Mesendoderm (in vitro differentiated cells): ENCODE measurements at regions not wholly inside any gene's neighbourhood (a gene's known extent, or its start where the extent isn't known, plus 50 kb on each side); places are given as distances from the start of the nearest gene placed in this dataset.
"Not testable (repeated sequence)": the region's sequence is repeated elsewhere in the genome, so short reads cannot be mapped to it uniquely, and the experiment has no call there.

Experiments used
- DNase-seq: peaks from one replicate; pipeline ENCODE4 v3.0.0; 2013
- H2AK5ac ChIP-seq: 2 replicates; pipeline ENCODE4 v1.6.1; 2013; ENCODE audit warnings: low read length, inconsistent platforms
- H2BK120ac ChIP-seq: 2 replicates; pipeline ENCODE4 v1.6.1; 2013; ENCODE audit warnings: low read depth, mild to moderate bottlenecking, low read length, moderate library complexity, mixed read lengths
- H2BK15ac ChIP-seq: replicated peaks from 2 replicates; pipeline ENCODE4 v1.6.1; 2013; ENCODE audit warnings: low read depth, mild to moderate bottlenecking, moderate library complexity
- H2BK5ac ChIP-seq: 2 replicates; pipeline ENCODE4 v1.6.1; 2013; ENCODE audit warnings: low read length, inconsistent platforms
- H3K18ac ChIP-seq: 2 replicates; pipeline ENCODE4 v1.6.1; 2013; ENCODE audit warnings: mild to moderate bottlenecking, low read length, mixed read lengths
- H3K23ac ChIP-seq: one replicate; pipeline ENCODE4 v1.6.1; 2013; ENCODE audit warnings: low read length
- H3K27ac ChIP-seq: 2 replicates; pipeline ENCODE4 v1.5.1; 2013; ENCODE audit warnings: low read depth, mild to moderate bottlenecking, inconsistent platforms, low read length, moderate library complexity
- H3K27me3 ChIP-seq: 2 replicates; pipeline ENCODE4 v1.6.1; 2013; ENCODE audit warnings: low read length, control low read depth, mild to moderate bottlenecking, inconsistent platforms; ENCODE audit not compliant: insufficient read depth, poor library complexity
- H3K36me3 ChIP-seq: 2 replicates; pipeline ENCODE4 v1.6.1; 2013; ENCODE audit warnings: low read length, inconsistent platforms; ENCODE audit not compliant: control insufficient read depth, insufficient read depth
- H3K4ac ChIP-seq: one replicate; pipeline ENCODE4 v1.6.1; 2013; ENCODE audit warnings: low read depth, mild to moderate bottlenecking, low read length, moderate library complexity
- H3K4me1 ChIP-seq: 2 replicates; pipeline ENCODE4 v1.6.1; 2013; ENCODE audit warnings: low read depth, low read length, inconsistent platforms; ENCODE audit not compliant: control insufficient read depth
- H3K4me2 ChIP-seq: 2 replicates; pipeline ENCODE4 v1.6.1; 2013; ENCODE audit warnings: low read length
- H3K4me3 ChIP-seq: 2 replicates; pipeline ENCODE4 v1.5.1; 2013; ENCODE audit warnings: mild to moderate bottlenecking, low read length
- H3K56ac ChIP-seq: one replicate; pipeline ENCODE4 v1.6.1; 2013; ENCODE audit warnings: low read length
- H3K79me1 ChIP-seq: 2 replicates; pipeline ENCODE4 v1.6.1; 2013; ENCODE audit warnings: low read length, inconsistent platforms
- H3K79me2 ChIP-seq: 2 replicates; pipeline ENCODE4 v1.6.1; 2013; ENCODE audit warnings: mild to moderate bottlenecking, low read length; ENCODE audit not compliant: control insufficient read depth, insufficient read depth
- H3K9ac ChIP-seq: 2 replicates; pipeline ENCODE4 v1.6.1; 2013; ENCODE audit warnings: low read length, inconsistent platforms
- H4K5ac ChIP-seq: one replicate; pipeline ENCODE4 v1.6.1; 2013; ENCODE audit warnings: low read length
- H4K8ac ChIP-seq: one replicate; pipeline ENCODE4 v1.6.1; 2013; ENCODE audit warnings: low read depth, mild to moderate bottlenecking, control low read depth, low read length, moderate library complexity
- WGBS: extraction: QIAGEN DNeasy Blood & Tissue Kit; methylation state at CpG from one replicate; pipeline ENCODE4 v1.1.7; 2013; ENCODE audit warnings: low lambda C conversion rate, missing lambda C conversion rate; ENCODE audit not compliant: insufficient coverage; ENCODE audit errors: extremely low coverage; 5-methylcytosine and 5-hydroxymethylcytosine counted together

DNA sequence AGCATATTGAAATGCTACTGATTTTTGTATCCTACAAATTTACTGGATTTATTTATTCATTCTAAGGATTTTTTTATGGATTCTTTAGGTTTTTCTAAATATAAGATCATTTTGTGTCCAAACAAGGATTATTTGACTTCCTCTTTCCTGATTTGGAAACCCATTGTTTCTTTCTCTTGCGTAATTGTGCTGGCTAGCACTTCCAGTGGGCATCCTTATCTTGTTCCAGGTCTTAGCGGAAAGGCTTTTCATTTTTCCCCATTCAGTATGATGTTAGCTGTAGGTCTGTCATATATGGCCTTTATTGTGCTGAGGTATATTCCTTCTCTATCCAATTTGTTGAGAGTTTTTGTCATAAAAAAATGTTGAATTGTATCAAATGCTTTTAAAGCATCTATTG, 57.2 kb upstream of the RHOJ start:
- H3K4me3 ChIP-seq, result no peak overlapping the region
- H3K4me2 ChIP-seq, result no peak overlapping the region
- H2AK5ac ChIP-seq, result no peak overlapping the region
- H4K8ac ChIP-seq, result no peak overlapping the region
- H3K27ac ChIP-seq, result no peak overlapping the region
- H3K9ac ChIP-seq, result no peak overlapping the region
- H3K27me3 ChIP-seq, result no peaks in the 10 kb centered on the region
- H3K4me1 ChIP-seq, result no peaks in the 10 kb centered on the region
- H2BK120ac ChIP-seq, result no peak overlapping the region
- no peak for DNase-seq
- H3K18ac ChIP-seq, result no peak overlapping the region
- no CpG with 5 or more reads among the region's 2 CpGs for WGBS
- H2BK5ac ChIP-seq, result no peak overlapping the region
- no peak overlapping the region for H3K4ac ChIP-seq
- H3K36me3 ChIP-seq, result no peaks in the 10 kb centered on the region
- H3K79me2 ChIP-seq, result no peaks in the 10 kb centered on the region
- no peak overlapping the region for H4K5ac ChIP-seq
- no peaks in the 10 kb centered on the region for H3K79me1 ChIP-seq
- H2BK15ac ChIP-seq, result no peak overlapping the region
- H3K56ac ChIP-seq, result no peak overlapping the region
- no peak overlapping the region for H3K23ac ChIP-seq

DNA sequence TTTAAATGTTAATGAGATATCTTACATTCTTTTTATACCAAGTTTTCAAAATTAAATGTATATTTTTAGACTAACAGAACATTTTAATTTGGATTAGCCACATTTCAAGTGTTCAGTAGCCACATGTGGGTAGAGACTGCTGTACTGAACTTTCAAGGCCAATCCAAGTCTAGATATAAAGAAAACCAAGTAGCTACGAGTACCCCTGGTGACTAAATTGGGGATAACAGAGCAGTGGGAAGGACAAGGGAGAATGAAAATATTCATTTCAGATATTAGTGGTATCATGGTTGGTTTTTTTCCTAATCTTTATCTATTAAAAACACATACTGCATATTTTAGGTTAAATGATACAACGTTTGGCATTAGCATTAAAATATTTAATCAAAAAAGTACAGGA, 69.4 kb upstream of the RHOJ start:
- no peak overlapping the region for H3K18ac ChIP-seq
- H2BK15ac ChIP-seq, result no peak overlapping the region
- WGBS, result no CpG with 5 or more reads among the region's 2 CpGs
- H4K8ac ChIP-seq, result no peak overlapping the region
- no peak overlapping the region for H2BK120ac ChIP-seq
- no peak overlapping the region for H4K5ac ChIP-seq
- DNase-seq, result peak; percentile 52
- no peak overlapping the region for H2BK5ac ChIP-seq
- H3K4me2 ChIP-seq, result no peak overlapping the region
- no peaks in the 10 kb centered on the region for H3K4me1 ChIP-seq
- no peaks in the 10 kb centered on the region for H3K36me3 ChIP-seq
- H3K56ac ChIP-seq, result no peak overlapping the region
- H3K79me1 ChIP-seq, result no peaks in the 10 kb centered on the region
- H3K4me3 ChIP-seq, result no peak overlapping the region
- H3K23ac ChIP-seq, result no peak overlapping the region
- no peak overlapping the region for H3K27ac ChIP-seq
- H3K9ac ChIP-seq, result no peak overlapping the region
- H3K4ac ChIP-seq, result no peak overlapping the region
- H3K79me2 ChIP-seq, result no peaks in the 10 kb centered on the region
- no peak overlapping the region for H2AK5ac ChIP-seq
- no peaks in the 10 kb centered on the region for H3K27me3 ChIP-seq

DNA sequence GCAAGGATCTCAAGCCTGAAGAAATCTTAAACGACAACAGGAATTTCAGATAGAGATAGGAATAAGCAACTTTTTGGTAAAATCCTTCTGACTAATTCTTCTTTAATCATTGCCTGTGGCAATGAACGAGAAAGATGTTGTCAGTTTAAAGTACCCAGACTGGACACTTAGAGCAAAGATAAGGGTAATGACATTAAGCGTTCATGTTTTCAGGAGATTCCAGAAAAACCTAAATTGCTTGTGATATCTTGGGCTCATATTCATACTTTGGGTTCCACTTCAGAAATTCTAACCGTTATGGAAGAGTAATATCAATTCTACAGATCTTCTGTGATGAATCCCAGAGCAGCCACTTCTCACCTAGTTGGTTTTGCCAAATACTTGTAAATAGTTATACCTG, 73.7 kb upstream of the RHOJ start:
- Histone ChIP-seq H3K18ac (no peak overlapping the region), H2BK5ac (no peak overlapping the region), H3K79me1 (no peaks in the 10 kb centered on the region), H4K8ac (no peak overlapping the region), H2BK120ac (no peak overlapping the region), H3K4me2 (no peak overlapping the region), H3K23ac (no peak overlapping the region), H3K56ac (no peak overlapping the region), H4K5ac (no peak overlapping the region), H3K27ac (no peak overlapping the region), H2BK15ac (no peak overlapping the region), H3K36me3 (no peaks in the 10 kb centered on the region), H3K4me3 (no peak overlapping the region), H2AK5ac (no peak overlapping the region), H3K4ac (no peak overlapping the region), H3K9ac (no peak overlapping the region), H3K4me1 (no peaks in the 10 kb centered on the region), H3K27me3 (no peaks in the 10 kb centered on the region), H3K79me2 (no peaks in the 10 kb centered on the region)
- no peak for DNase-seq
- WGBS, result no CpG with 5 or more reads among the region's 4 CpGs

DNA sequence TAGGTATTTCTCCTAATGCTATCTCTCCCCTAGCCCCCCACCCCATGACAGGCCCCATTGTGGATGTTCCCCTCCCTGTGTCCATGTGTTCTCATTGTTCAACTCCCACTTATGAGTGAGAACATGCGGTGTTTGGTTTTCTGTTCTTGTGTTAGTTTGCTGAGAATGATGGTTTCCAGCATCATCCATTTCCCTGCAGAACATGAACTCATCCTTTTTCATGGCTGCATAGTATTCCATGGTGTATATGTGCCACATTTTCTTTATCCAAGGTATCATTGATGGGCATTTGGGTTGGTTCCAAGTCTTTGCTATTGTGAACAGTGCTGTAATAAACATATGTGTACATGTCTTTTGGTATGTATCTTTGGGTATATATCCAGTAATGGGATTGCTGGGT, 61.2 kb upstream of the KCNH5 start:
- H3K36me3 ChIP-seq, H3K56ac ChIP-seq, H3K9ac ChIP-seq, H3K4me3 ChIP-seq, H4K8ac ChIP-seq, H2BK15ac ChIP-seq, H2BK5ac ChIP-seq, H3K27ac ChIP-seq, H4K5ac ChIP-seq, H2BK120ac ChIP-seq, H3K23ac ChIP-seq, H3K79me2 ChIP-seq, DNase-seq, H2AK5ac ChIP-seq, H3K4me2 ChIP-seq, H3K27me3 ChIP-seq, H3K4ac ChIP-seq, H3K18ac ChIP-seq, H3K79me1 ChIP-seq, H3K4me1 ChIP-seq: not testable (repeated sequence)
- WGBS, result no CpG with 5 or more reads among the region's 1 CpG

DNA sequence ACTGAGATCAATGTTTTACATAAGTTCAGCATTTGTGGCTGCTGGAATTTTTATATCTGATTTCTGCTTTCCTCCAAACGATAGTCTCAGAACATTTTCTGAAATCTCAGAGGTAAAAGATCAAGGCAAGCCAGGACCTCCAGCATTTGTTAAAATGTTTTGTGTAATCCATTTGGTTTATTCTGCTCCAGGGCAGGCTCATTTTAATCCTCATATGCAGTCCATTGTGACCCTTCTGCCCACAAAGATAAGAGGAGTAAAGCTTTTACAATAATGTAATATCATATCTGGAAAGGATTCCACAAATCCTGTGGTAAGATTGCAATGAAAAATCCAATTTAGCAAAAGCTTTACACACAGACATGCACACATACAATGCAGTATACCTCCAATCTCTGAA, 55.3 kb upstream of the KCNH5 start:
- no CpG with 5 or more reads among the region's 1 CpG for WGBS
- H3K18ac ChIP-seq, result no peak overlapping the region
- no peak overlapping the region for H3K9ac ChIP-seq
- no peak overlapping the region for H3K23ac ChIP-seq
- H2BK120ac ChIP-seq, result no peak overlapping the region
- H2BK15ac ChIP-seq, result no peak overlapping the region
- H3K36me3 ChIP-seq, result no peaks in the 10 kb centered on the region
- no peak overlapping the region for H2AK5ac ChIP-seq
- no peak overlapping the region for H3K27ac ChIP-seq
- no peak overlapping the region for H4K8ac ChIP-seq
- no peaks in the 10 kb centered on the region for H3K79me1 ChIP-seq
- H3K4me1 ChIP-seq, result no peaks in the 10 kb centered on the region
- H3K4me2 ChIP-seq, result no peak overlapping the region
- no peak for DNase-seq
- H4K5ac ChIP-seq, result no peak overlapping the region
- H3K4me3 ChIP-seq, result no peak overlapping the region
- no peak overlapping the region for H3K4ac ChIP-seq
- no peak overlapping the region for H3K56ac ChIP-seq
- no peaks in the 10 kb centered on the region for H3K79me2 ChIP-seq
- H2BK5ac ChIP-seq, result no peak overlapping the region
- no peaks in the 10 kb centered on the region for H3K27me3 ChIP-seq

DNA sequence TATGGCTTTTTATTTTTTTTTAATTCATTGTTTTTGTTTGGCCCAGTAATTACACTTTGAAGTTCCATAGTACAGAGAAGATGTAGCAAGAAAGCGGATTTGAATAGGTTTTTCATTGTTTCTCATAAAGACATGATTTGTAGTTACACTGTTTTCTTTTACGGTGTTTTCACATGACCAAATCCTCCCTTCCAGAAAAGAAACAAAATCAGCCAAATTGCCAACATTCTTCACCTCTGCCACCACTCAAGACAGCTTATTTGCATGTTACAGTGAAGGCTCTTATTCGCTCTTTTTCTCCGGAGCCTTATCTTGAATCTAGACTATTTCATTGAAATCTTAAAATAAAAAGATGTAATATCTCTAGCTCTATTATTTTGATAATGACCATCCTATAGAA, 50.9 kb upstream of the KCNH5 start:
- no peaks in the 10 kb centered on the region for H3K36me3 ChIP-seq
- H4K8ac ChIP-seq, result no peak overlapping the region
- H3K4me2 ChIP-seq, result no peak overlapping the region
- no peak overlapping the region for H3K27ac ChIP-seq
- H2BK120ac ChIP-seq, result no peak overlapping the region
- no peak overlapping the region for H3K4me3 ChIP-seq
- no peaks in the 10 kb centered on the region for H3K79me1 ChIP-seq
- no peak overlapping the region for H2BK15ac ChIP-seq
- no peak overlapping the region for H2BK5ac ChIP-seq
- no peak overlapping the region for H3K18ac ChIP-seq
- peak; percentile 4 for DNase-seq
- H3K56ac ChIP-seq, result no peak overlapping the region
- no peak overlapping the region for H2AK5ac ChIP-seq
- no peak overlapping the region for H3K4ac ChIP-seq
- no peaks in the 10 kb centered on the region for H3K27me3 ChIP-seq
- no peak overlapping the region for H3K23ac ChIP-seq
- no peaks in the 10 kb centered on the region for H3K4me1 ChIP-seq
- no peak overlapping the region for H4K5ac ChIP-seq
- WGBS, result no CpG with 5 or more reads among the region's 4 CpGs
- no peaks in the 10 kb centered on the region for H3K79me2 ChIP-seq
- no peak overlapping the region for H3K9ac ChIP-seq
